ENCODE measurements at regions not wholly inside any gene's neighbourhood (a gene's known extent, or its start where the extent isn't known, plus 50 kb on each side); places are given as distances from the start of the nearest gene placed in this dataset.
"Not testable (repeated sequence)": the region's sequence is repeated elsewhere in the genome, so short reads cannot be mapped to it uniquely, and the experiment has no call there.

GRCh38 chr5:23977997-23978396 is 470.6 kb downstream of the PRDM9 start:
- DNase-seq = peak; percentile 22
- no peak for ATAC-seq

DNA sequence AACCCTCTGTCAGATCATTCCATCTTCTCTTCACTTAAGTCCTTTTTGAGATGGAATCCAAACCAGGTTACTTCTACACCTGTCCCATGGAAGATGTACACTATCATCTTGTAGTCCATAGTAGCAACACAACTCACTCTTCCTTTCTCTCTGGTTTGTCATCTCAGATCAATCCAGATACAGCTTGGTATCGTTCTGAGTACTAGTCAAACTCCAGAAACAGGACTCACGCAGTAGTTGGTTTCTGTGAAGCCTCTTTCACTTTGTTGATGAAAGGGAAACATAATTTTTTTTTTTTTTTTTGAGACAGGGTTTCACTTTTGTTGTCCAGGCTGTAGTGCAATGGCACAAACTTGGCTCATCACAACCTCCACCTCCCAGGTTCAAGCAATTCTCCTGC is 484.0 kb downstream of the PRDM9 start:
- ATAC-seq (no peak), DNase-seq (no peak)

DNA sequence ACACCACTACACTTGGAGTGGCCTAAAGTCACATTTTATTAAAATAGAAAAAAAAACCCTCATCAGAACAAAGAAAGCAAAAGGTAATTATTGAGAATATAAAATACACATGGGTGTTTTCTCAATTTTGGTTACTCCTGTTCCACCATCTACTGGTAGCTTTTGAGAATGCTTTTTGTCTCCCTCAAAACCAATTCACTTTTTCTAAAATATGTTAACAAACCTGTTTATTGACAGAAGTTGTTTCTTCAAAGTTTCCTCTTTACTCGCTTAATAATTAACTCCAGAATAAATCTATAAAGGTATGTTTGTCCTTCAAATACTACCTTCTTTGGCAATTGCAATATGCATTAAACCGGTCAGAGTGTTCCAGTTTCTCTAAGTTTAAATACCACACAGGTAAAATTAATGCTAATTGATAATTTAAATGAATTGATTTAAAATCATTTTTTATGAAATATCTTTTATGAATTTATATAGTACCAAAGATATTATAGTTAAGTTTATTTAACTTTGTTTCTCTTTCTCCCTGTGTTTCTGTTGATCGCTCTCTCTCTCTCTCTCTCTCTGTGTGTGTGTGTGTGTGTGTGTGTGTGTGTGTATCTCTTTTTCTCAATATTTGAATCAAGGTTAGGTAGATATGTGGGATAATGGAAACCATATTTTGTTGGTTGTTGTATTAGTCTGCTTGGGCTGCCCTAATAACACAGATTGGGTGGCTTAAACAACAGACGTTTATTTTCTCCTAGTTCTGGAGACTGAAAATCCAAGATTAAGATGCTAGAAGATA is 487.4 kb downstream of the PRDM9 start:
- DNase-seq (no peak), ATAC-seq (no peak)

GRCh38 chr5:23996525-23996924 is 489.1 kb downstream of the PRDM9 start:
- ATAC-seq = no peak

DNA sequence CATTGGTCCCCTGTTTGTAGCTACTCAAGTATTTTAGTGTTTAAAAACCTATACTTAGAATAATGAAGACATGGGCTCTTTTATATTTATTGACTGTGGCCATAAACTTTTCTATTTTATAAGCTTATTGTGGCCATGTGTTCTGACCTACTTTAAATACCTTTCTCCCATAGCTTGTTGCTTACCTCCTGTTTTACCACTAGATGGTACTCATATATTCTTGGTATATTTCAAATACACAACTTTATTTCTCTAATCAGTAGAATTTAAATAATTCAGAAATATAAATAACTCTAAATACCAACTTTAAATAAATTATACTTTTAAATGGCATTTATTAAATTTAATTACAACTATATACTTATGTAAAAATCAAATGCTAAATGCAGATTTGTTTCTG is 498.0 kb downstream of the PRDM9 start:
- DNase-seq = no peak
- ATAC-seq = no peak

More at GRCh38 chr5:23996525-23996924, 489.1 kb downstream of the PRDM9 start:
- no peak for DNase-seq

GRCh38 chr5:24017710-24018109 is 510.3 kb downstream of the PRDM9 start:
- not testable (repeated sequence) for DNase-seq, ATAC-seq

- ATAC-seq (no peak), DNase-seq (no peak)
Measured at GRCh38 chr5:24026288-24026687, 518.9 kb downstream of the PRDM9 start.

DNA sequence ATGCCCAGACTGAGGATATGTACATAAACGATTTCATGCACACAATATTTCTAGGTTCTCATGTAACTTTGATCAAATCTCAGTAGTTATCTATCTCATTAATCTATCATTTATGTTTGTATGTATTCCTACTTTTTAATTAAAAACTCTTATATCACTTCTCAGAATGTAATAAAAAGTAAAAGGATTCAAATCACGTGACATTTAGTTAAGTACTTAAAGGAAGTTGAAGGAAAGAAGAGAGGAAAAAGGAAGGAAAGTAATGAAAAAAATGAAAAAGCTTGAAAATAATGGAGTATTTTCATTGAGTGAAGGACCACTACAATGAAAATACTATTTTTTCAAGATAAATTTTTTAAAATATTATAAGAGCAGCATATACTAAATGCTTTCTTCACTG is 535.3 kb downstream of the PRDM9 start:
- ATAC-seq (no peak), DNase-seq (no peak)

DNA sequence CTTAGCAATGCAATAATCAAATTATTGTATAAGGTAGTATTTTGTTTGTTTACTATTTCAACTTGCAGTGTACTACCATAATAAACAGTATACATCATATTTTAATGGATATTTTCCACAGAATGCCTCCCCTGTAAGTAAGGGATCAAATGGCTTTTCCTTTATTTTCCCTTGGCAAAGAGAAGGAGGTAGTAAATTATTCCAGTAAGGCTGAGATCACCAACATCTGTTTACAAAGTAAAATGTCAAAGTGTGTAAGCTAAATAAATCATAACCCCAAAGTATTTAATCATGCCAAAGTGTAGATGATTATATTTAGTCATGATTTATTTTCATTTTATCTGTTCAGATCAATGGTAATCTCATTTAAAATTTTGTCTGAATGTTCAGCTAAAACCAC is 537.6 kb downstream of the PRDM9 start:
- DNase-seq (no peak), ATAC-seq (no peak)

DNA sequence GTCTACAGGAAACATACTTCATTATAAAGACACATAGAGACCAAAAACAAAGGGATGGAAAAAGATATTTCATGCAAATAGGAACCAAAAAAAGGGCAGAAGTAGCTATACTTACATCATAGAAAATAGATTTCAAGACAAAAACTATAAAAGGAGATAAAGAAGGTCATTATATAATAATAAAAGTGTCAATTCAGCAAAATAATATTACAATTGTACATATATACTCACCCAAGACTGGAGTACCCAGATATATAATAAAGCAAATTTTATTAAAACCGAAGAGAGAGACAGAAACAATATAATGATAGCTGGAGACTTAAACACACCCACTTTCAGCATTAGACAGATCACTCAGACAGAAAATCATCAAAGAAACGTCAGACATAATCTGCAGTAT is 546.3 kb downstream of the PRDM9 start:
- DNase-seq (no peak), ATAC-seq (no peak)

- ATAC-seq = no peak
- DNase-seq = no peak
Measured at GRCh38 chr5:24059006-24059405, 551.6 kb downstream of the PRDM9 start.

GRCh38 chr5:24059716-24060115 is 552.3 kb downstream of the PRDM9 start:
- ATAC-seq = no peak
- DNase-seq = no peak

DNA sequence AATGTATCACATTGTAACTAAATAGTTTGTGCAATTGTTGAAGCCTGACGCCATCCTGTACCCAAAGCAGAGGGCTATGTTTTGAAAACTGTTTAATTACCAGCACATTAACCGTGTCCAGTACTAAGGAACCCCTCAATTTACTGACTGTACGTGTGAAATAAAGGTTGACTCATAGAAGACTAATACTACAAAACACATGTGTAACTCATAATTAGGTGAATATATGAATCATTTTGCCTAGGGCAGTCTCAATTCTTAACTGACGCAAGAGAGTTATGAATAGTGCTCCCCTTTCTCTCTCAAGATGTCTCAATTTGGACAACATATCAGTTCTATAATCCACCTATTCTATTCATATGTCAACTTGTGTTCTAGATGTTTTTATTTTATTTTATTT is 558.4 kb downstream of the PRDM9 start:
- DNase-seq = no peak
- ATAC-seq = no peak

GRCh38 chr5:24067208-24067607 is 559.8 kb downstream of the PRDM9 start:
- DNase-seq = no peak
- ATAC-seq = no peak

GRCh38 chr5:24068524-24068923 is 561.1 kb downstream of the PRDM9 start:
- ATAC-seq (no peak), DNase-seq (no peak)

DNA sequence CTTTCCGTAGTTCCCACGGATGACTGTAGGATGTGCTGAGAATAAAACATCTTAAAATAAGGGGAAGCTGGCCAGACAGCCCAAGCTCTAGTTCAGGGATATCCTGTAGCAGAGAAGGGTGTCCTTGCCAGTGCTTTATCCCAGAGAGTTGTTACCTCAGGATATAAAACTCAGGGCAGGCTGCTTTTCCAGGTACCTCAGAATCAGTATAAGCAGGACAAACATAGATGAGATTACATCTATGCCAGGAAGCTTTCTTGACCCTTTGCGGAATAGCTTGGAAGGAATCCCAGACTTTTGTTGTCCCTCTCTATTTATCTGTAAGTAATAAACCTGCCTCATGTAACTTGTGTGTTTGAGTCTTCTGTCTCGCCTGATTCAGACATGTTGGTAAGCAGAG is 565.7 kb downstream of the PRDM9 start:
- no peak for ATAC-seq
- no peak for DNase-seq

DNA sequence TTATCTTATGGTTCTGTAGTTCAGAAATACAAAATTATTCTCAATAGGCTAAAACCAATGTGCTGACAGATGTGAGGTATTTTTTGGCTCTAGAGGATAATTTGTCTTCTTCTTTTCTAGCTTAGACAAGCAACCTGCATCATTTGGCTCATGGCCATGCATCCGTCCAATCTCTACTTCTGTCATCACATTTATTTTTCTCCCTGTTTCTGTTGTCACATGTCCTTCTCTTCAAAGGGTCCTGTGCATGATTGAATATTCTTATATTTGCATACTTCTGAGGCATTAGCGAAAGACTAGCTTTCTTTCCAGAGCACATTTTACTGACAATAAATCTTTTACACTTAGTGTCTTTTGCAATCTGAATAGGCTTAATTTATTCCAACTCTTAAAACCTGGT is 564.7 kb downstream of the CDH10 start:
- ATAC-seq (no peak), DNase-seq (no peak)

DNA sequence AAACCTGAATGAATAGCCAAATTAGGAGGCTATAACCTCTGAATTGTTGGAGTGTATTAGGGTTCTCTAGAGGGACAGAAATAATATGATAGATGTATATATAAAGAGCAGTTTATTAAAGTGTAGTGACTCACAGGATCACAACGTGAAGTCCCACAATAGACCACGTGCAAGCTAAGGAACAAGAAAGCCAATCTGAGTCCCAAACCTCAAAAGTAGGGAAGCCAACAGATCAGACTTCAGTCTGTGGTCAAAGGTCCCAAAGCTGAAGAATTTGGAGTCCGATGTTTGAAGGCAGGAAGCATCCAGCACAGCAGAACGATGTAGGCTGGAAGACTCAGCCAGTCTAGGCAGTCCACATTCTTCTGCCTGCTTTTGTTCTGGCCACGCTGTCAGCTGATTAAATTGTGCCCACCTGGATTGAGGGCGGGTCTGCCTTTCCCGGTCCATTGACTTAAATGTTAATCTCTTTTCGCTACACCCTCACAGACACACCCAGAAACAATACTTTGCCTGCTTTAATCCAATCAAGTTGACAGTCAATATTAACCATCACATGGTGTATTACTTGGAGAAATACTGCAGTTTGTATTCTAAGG is 550.6 kb downstream of the CDH10 start:
- ATAC-seq (no peak), DNase-seq (no peak)

DNA sequence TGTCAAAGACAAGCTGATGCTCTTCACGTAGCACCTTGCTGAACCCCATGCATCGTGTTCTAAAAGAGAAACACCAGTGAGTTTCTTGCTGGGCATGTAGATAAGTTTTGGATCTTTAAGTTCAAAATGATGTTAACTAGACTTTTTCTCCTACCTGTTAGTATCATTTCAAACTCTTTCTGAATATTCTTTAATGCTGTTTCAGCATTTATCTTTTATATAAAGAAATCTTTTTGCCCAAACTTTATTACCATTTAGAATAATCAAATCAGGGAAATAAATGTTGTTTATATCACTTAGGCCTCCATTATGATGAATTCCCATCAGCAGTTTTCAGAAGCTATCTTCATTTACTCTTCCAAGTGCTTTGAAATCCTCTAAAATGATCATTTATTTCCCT is 542.8 kb downstream of the CDH10 start:
- DNase-seq (no peak), ATAC-seq (no peak)

GRCh38 chr5:24103451-24104023 is 541.2 kb downstream of the CDH10 start:
- no peak for ATAC-seq
- no peak for DNase-seq

DNA sequence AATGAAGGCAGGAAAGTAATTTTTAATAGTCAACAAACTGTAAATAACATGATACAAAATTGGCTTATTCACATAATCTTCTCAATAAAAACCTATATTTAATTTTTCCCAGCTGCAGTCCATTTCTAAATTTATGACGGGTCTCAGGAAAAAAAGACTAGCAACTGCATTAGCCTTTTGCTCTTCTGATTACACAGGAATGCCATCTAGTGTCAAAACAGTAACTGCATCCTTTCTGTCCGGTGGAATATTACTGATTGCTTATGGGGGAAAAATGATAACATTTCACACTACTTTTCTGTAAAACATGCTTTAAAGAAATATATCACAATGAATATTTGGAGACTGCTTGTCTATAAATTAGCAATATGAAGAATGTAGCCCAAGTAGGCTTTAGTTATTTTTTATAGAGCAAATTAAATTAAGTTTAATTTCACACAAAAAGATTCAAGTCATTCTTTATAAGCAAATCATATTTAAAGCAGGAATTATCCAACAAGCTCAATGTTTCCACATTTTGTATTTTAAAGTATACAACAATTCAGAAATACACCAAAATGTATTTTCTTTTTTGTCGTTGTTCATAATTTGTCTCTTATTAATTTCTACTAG is 534.7 kb downstream of the CDH10 start:
- DNase-seq (no peak), ATAC-seq (no peak)

DNA sequence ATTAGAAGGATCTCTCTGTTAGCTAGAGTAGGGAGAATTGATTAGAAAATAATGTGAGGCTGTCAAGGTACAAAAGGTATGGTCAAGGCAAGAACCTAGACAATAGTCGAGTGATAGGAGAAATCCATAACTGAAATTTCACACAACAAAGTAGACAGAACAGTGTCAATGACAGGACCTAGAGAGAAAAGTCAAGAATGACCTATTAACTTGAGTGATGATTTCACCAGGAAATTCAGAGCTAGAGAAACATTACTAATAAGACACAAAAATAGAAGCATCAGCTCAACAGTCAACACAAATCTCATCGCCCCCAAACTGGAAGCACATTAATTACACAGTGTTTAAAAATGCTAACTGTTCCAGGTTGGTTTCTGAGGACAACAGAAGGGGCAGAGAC is 532.4 kb downstream of the CDH10 start:
- ATAC-seq = no peak
- no peak for DNase-seq

- DNase-seq (no peak), ATAC-seq (no peak)
Measured at GRCh38 chr5:24118351-24118750, 526.4 kb downstream of the CDH10 start.
